ENCODE measurements at regions not wholly inside any gene's neighbourhood (a gene's known extent, or its start where the extent isn't known, plus 50 kb on each side); places are given as distances from the start of the nearest gene placed in this dataset.
"Not testable (repeated sequence)": the region's sequence is repeated elsewhere in the genome, so short reads cannot be mapped to it uniquely, and the experiment has no call there.

DNA sequence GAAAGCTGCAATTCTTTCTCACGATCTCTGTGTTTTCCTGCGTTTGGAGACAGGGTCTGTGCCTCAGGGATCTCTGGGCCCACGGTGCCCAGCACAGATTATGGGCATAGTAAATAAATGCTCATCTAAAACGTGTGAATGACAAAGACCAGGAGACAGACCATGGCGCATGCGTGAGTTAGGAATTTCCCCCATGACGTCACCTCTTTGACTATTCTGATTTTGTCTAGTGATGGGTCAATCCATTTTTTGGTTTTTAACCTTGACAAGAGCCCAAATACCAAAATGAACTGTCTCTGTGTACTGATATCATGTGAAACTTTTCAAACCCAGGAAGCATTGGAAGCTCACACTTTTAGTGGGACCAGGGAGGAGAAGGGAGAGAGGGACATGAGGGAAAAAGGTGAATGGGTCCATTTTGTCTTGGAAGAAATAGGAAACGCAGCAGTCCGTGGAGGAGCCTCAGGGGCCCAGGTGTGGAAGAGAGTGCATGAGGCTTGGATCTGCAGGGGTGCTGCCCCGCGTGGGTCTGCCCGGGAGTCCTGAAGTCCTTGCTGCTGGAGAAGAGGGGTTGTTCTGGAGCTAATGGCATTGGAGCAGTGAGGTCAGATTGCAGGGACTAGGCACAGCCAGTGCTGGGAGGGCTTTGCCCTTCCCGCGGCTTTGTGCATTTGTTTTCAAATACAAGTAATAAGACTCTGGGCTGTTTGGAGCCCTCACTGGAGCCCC is 172.2 kb downstream of the ASB1 start:
- no peak for DNase-seq (ENCODE audit: low spot score)

DNA sequence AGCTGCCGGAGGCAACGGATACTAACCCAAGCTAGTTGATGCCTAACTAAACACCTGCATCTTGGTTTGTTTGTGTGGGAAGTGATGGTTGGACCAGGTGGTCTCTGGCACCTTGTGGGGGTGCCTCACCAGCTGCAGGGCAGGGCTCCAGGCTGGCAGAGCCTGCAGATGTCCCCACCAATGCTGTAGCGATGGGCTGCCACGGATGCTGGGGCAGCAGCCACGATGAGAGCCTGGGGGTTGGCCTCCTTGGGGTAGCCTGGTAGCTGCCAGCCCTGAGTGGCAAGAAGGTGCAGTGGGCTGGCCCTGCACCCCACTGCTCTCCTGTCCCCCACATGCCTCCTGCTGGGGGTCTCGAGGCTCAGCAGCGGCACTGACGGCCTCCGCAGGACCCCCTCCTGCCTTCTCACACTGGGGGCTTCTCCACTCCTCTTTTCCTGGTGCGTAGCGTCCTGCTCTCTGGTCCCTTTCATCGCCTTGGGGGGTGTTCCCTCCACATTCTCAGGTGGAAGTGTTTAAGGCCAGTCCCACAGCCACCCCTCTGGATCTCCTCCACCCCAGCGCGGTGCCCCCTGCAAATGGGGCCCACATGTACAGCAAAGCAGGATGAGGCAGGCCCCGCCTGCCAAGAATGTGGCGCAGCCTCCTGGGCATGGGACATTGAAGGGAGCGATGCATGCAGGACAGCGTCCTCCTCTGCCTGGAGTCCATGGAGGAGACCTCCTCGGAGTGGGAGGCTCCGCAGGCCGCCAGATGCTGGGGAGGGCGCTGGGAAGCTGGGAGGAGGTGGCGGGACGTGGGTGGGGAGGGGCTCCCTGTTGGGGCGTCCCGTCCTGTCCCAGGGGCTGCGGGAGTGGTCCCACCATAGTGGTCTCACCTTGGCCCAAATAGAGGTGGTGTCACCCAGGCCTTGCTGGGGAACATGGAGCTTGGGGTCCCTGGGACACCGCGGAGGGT is 173.1 kb downstream of the ASB1 start:
- no peak for DNase-seq (ENCODE audit: low spot score)

DNA sequence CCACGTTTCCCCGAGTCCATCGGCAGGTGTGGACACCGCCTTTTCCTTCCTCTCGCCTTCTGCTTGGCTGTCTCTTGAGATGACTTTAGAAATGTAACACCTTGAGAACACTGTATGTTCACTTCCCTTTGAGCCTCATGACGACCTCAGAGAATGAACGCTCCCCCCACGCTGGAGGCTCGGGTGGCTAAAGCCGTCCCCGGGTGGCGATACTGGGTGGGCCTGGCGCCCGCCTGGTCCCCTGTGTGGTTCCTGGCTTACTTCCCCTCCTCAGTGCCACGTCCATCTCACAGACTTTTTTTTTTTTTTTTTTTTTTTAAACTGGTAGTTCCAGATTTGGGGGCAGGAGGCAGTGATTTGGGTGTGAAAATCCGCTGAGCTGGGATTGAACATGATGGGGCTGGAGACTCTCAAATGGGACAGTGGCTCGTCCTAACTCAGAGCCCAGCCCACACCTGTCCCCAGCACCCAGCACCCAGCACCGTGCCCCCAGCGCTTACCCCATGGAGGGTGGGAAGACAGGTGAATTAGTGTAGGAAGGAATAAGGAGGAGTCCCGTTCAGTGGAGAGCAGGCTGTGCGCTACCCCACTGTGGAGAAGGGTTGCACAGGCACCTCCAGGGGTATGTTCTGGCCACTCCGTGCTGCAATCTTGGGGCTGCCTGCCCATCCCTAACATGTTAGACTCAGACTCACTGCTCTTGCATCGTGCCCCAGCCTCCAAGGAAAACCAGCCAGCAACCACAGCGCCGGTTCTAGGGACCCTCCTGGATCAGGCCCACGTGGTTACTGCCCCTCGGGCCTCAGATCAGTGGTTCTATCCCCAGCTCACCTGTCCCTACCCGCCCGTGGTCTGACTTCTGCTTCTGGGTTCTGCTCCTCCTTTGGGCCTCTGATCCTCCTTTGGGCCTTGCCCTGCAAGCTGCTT is 174.0 kb downstream of the ASB1 start:
- no peak for DNase-seq (ENCODE audit: low spot score)

DNA sequence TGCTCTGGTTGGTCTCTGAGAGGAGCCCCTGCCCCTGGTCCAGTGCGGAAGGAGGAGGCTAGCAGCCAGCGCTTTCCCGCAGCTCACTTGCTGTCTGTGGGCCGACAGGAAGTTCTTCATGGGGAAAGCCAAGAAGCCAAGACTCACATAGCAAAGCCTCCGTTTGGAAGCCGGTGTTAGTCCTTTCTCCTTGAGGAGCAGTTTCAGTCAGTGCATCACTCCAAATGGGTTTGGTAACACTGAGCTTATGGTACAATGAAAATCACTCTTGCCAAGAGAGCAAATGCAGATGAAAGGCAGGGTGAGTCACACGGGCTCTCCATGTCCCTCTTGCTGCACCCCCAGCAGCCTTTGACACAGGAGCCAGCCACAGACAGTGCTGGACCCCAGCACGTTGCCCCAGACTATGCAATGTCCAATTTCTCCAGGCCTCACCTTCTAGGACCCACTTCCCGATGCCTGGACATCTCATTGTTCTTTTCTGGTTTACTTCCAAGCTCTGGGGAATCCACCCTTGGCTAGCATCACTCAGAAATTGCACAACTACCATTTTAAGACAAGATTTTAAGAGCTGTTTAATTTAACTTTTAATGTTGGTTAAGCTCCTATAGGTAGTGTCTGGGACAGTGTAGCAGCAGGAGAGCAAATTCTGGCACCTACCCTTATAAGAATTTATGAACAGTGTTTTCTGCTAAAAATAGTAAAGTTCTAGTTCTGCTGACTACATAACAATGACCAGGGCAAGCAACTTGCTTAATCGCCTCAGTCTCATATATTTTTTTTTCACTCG is 174.9 kb downstream of the ASB1 start:
- no peak for DNase-seq (ENCODE audit: low spot score)

DNA sequence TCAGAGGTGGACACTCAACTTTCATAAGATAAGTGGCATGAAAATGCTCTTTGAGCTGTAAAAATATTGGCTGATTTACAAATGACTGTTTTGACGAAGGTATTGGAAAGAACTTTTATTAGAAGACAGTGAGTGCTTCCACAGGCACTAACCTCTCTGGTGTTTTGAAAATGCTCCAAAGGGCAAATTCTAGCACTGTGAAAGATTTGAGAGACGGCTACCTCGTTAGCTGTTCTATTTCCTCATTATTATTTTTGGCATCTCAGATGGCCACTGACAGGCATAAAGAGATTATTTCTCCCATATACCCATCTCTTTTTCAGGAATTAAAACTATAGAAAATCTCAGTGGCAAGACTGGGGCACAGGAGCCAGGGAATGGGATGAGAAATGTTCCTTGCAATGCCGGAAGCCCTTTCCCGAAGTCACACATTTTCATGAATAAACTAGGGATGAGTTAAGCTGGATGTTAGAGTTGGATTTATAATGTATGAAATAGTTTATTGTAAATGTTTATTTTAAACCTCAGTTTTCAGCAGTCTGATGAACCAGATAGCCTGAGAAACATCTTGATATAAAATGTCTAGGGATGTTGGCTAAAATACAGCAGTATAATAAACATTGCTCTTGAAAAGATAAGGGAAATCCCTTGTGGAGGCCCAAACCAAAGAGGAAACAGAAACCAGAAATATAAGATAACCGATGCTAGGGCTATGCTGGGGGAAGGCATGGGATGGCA is 175.7 kb downstream of the ASB1 start:
- DNase-seq (ENCODE audit: low spot score): no peak

DNA sequence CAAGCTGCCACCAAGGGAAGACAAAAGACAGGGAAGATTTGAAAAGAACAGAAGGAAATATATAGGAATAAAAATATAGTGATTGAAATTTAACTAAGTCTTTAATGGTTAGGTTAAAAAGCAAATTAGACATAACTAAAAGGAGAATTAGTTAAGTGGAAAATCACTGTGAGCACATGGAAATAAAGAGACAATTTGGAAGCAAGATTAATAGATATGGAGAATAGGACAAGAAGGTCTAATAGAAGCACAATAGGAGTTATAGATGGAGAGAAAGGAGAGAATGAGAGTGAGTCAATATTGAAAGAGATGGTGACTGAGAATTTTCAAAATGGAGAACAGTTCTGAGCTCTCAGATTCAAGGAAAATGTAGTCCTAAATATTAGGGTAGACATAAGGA is 176.9 kb downstream of the ASB1 start:
- no peak for DNase-seq (ENCODE audit: low spot score)

DNA sequence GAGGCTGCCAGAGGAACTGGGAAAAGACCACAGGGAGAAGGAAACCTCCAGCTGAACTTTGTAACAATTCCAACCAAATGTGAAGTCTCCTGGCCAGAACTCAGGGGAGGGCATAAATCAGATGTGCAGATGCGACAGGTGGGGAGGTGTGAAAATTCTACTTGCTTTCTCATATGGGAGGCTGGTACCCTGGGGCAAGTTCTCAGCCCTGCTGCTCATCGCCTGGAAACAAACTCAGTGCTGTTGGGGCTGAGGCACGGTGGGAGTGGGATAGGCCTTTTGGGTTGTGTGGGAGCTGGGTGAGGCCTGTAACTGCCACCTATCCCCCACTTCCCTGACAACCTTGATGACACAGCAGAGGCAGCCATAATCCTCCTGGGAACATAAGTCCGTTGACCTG is 179.6 kb downstream of the ASB1 start:
- DNase-seq (ENCODE audit: low spot score): no peak

DNA sequence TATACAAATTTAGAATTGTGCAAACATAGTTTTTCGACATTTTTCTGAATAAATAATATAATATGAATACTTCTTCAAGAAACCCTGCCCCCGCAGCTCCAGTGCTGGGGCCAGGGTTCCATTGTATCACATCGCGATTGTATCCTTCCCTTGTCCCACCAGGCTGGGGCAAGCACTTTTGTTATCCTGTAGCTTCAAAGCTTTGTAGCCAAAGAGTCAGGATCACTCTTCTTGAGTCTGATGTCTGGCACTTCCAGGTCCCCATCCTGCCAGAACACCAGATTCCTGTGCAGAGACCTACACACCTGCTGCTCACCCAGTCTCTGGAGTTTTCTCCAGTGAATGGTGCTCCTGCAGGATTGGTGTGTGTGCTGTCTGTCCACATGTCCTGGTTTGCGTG is 186.9 kb downstream of the ASB1 start:
- DNase-seq (ENCODE audit: low spot score): no peak

DNA sequence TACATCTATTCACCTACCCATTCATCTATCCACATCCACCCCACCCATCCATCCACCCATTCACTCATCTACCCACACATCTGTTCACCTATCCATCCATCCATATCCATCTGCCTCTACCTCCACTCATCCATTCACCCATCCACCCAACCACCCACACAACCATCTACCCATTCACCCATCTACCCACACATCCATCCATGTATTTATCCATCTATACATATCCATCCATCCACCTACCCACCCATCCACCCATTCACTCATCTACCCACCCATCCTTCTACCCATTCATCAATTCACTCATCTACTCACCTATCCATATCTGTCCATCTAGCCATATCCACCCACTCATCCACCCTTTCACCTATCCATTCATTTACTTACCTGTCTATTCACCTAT is 187.6 kb downstream of the ASB1 start:
- DNase-seq (ENCODE audit: low spot score): no peak

DNA sequence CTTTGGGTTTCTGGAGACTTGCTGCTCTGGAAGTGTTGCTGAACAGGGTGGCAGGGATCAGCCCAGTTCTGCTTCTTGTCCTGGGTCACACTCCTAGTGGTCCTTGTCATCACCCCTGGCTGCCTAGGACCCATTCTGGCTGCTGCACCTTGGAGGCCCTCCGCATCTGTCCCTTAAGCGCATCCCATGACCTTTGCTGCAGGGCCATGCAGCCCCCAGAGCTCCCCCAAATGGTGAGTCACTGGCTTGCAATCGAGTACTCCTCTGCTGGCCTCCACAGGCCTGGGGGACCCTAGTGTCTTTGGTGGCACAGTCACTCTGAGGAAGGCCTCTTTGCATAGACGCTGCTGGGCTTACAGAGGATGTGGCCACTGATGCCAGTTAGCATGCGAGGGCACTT is 188.5 kb downstream of the ASB1 start:
- DNase-seq (ENCODE audit: low spot score): no peak

DNA sequence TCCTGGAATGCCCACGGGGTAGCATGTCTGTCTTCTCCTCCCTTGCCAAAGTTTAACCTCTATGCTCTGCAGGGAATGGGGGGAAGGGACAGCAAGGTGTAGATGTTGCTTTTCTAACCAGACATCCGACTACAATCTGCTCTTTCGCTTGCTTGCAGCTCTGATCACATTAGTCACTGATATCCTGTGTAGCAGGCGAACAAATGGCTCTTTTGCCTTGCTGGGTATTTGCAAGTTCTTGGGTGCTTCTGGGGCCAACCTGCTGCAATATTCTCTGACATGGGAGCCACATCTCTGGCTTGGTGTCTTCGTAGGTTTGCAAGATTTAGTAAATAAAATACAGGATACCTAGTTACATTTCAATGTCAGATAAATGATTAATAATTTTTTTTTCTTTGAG is 190.0 kb downstream of the ASB1 start:
- DNase-seq (ENCODE audit: low spot score): no peak

DNA sequence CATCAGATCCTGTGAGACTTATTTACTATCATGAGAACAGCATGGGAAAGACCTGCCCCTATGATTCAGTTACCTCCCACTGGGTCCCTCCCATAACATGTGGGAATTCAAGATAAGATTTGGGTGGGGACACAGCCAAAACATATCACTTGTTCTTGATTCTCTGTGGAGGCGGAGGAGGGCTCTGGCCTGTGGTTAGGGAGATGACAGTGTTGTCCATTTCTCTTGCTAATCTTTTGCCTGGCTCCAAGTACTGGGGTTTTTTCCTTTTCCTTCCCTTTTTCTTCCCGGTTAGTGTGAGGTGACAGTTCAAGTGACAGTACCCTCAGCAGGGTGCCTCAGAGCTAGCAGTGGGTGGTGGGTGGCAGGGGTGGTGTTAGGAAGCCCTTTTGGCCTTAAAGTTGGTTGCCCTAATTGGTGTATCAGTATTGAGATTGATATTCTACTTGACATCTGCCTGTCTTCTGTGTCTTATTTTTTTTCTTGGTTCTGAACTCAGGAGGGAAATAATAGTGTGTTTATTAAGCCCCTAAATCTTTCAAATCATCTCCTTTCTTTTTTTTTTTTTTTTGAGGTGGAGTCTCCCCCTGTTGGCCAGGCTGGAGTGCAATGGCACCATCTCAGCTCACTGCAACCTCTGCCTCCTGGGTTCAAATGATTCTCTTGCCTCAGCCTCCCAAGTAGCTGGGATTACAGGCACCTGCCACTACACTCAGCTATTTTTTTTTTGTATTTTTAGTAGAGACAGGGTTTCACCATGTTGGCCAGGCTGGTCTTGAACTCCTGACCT is 192.0 kb downstream of the ASB1 start:
- DNase-seq (ENCODE audit: low spot score): not testable (repeated sequence)

DNA sequence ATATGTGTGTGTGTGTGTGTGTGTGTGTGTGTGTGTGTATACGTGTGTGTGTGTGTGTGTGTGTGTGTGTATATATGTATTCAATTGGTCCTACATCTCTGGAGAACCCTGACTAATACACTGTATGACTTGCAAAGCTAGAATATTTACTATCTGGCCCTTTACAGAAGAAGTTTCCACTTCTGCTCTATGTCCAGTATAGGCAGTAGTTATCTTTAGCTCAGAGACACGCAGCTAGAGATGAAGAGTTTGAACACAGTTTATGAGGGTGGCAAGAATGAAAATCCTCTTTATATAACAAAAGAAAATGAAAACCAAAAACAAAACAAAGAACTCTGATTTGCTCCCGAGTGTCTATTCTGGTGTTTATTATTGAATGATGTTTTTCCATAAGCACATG is 201.2 kb downstream of the ASB1 start:
- no peak for DNase-seq (ENCODE audit: low spot score)

DNA sequence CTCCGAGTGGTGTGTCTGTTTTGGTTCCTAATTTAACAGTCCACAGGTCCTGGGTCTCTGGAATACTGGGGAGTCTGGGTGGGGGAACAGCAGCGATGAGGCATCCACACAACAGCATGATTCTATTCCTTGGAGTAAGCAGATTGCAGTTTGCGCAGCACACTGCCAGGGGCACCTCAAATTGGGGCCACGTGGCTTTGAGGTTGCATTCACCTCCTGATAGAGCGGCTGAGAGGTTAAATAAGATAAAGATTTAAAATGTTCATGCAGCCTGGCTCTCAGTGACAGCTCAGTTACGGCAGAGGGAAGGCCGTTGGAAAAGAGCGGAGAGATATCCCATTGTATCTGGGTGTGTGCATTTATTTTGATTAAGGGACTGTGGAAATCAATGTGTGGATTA is 202.3 kb downstream of the ASB1 start:
- no peak for DNase-seq (ENCODE audit: low spot score)

DNA sequence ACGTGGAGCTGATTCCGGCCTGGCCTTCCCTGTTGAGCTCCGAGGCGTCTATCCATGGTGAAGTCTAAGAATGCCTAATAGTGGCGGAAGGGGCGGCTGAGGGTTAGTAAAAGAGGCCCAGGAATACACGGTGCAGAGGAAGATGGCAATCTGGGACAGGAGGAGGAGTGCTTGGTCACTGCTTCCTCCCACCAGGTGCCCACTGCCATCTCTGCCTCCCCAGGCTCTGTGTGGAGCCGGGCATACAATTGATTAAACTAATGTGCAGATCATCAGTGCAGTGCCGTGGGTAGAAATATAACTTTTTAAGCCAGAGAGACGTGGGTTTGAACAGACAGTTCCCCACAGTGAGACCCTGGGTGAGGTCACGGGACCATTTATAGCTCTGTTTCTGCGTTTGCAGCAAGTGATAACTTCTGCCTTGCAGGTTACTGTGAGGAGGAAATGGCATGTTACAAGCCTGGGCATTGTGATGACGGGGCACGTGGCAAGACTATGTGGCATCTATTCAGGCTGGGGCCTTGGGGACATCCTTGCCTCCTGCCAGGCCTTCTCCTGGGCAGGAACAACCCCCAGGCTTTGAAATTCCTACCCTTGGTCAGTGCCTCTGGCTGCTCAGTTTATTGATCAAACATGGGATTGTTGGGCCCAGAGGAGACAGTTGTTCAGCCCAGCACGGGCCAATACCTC is 204.9 kb downstream of the ASB1 start:
- no peak for DNase-seq (ENCODE audit: low spot score)

DNA sequence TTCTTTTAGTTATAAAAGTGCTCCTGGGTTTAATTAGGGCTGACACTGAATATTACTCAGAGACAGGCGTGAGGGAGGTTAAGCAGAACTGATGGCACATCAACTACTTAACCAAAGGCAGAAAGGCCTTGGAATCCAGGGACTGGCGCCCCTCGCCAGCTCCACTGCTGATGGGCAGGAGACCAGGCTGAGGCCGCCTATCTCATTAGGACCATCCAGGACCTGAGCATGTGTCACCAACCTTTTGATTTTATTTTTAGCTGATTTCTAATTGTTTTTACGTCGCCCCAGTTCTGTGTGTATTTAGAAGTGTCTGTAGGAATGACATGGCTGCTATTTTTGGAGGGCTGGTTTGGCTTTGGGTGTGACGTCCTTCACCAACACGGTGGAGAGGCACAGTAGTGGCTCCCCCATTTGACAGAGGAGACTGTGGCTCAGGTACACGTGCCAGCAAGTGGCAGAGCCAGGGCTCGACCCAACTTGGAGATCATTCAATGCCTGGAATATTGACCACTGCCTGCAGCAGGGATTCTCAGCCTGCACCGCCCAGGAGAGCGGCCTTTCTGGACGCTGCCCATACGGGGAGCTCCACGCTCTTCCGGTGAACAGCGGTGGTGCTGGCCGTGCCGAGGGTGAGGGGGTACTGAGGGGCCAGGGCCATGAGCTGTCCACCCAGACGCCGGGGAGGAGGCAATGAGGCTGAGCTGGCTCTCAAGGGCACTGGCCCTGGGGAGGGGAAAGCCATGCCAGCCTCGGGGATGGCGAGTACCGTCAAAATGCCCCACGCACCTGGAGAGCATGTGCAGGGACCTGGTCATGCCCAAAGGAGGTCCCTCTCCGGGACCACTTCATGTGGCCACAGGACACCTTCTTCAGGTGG is 205.7 kb downstream of the ASB1 start:
- DNase-seq (ENCODE audit: low spot score): no peak

DNA sequence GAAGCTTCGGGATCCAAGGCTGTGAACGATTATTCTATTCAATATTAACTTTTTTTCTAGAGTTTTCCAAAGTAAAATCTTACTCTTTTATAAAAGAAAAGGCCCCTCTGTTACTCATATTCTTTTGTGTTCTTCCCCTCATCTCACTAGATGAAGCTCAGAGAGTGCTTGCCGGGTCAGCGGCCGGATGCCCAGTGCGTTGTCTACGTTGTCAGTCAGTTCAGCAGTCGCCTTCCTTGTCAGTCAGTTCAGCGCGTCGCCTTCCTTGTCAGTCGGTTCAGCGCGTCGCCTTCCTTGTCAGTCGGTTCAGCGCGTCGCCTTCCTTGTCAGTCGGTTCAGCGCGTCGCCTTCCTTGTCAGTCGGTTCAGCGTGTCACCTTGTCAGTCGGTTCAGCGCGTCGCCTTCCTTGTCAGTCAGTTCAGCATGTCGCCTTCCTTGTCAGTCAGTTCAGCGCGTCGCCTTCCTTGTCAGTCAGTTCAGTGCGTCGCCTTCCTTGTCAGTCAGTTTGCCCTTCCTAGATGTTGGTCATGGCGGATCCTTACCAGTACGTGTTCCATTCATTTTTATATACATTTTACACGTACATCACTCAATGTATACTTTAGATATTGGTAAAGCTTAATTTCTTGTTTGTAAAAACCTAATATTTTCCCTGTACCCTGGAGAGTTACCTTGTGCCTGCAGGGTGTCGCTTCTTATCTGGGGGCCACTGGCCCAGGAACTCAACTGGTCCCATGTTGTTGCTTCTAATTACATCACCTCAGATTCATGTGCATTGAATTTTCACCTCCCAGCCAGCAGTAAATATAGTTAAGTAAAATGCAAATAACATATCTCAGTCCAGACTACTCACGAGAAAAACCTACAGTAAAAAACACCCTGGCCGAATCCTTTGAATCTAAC is 206.9 kb downstream of the ASB1 start:
- DNase-seq (ENCODE audit: low spot score): no peak
